Ishikawa (cell line): ENCODE measurements at regions not wholly inside any gene's neighbourhood (a gene's known extent, or its start where the extent isn't known, plus 50 kb on each side); places are given as distances from the start of the nearest gene placed in this dataset.

ENCODE experiments used
- EP300 ChIP-seq: IDR thresholded peaks from 2 replicates; pipeline ENCODE4 v1.6.1; 2012; ENCODE audit warnings: borderline replicate concordance
- MAX ChIP-seq: IDR thresholded peaks from 2 replicates; pipeline ENCODE4 v1.6.1; 2012
- REST ChIP-seq: IDR thresholded peaks from 2 replicates; pipeline ENCODE4 v1.6.1; 2012; ENCODE audit warnings: low read depth, mild to moderate bottlenecking
- TF ChIP-seq, protein P1 (sequence below): IDR thresholded peaks from 2 replicates; pipeline ENCODE4 v1.6.1; 2012

DNA sequence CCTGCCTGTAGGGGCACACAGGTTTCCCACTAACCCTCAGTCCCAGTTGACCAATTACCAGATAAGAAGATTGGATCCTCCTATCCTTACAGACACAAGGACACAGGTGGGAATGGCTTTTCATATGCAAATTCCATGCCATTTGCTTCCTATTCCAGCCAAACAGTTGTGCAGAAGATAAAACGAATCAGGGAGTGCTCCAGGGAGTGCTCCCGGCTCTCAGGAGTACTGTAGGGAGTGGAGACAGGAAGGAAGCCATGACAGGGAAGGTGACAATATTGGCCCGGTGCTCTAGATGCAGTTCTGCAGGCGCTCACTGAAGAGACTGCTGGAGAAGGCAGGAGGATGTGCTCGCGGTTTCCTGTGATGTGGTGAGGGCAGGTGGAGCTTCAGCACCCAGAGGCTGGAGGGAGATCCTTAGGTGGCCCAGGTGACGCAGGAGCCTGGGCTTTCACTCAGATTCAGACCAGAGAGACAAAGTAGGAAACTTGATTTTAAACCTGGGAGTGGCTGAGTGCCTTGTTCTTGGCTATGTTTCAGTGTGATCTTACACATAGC lies 260.0 kb downstream of the AUH start:
- TF ChIP-seq, protein P1, sequence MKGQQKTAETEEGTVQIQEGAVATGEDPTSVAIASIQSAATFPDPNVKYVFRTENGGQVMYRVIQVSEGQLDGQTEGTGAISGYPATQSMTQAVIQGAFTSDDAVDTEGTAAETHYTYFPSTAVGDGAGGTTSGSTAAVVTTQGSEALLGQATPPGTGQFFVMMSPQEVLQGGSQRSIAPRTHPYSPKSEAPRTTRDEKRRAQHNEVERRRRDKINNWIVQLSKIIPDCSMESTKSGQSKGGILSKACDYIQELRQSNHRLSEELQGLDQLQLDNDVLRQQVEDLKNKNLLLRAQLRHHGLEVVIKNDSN: no peak
- no peak for TF ChIP-seq EP300
- no peak for TF ChIP-seq REST
- TF ChIP-seq MAX: no peak
